ENCODE measurements at regions not wholly inside any gene's neighbourhood (a gene's known extent, or its start where the extent isn't known, plus 50 kb on each side); places are given as distances from the start of the nearest gene placed in this dataset.

DNA sequence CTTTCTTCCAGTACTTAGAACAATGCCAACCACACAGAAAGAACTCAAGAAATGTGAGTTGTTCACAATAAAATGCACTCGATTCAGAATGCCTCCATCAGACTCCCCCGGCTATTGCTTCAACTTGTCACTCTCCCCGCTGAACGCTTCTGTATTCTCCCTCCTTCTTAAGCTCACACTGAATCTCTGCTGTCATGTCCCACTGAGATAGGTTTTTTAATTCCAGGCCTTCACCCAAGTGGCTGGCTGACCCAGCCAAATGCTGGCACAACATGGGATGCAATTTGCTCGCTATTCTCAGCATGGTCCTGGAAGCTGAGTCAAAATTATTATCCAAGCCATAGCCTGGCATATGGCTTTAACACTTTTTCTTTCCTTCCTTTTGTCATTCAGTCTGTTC lies 76.8 kb upstream of the SERP2 start:
- in situ Hi-C loops (cut with HindIII; ENCODE audit: low sequenced_read_pairs) = no loop called here

DNA sequence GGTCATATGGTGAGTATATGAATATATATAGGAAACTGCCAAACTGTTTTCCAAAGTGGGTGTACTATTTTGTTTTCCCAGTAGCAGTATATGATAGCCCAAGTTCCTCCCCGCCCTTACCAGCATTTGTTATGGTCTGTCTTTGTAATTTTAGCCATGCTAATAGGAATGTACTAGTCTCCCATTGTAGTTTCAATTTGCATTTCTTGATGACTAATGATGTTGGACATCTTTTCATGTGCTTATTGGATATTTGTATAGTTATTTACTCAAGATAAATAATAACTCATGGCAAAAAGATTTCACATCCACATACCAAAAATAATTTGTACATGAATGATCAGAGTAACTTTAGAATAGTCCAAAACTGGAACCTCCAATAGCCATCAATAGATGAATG lies 75.3 kb upstream of the SERP2 start:
- in situ Hi-C loops (cut with HindIII; ENCODE audit: low sequenced_read_pairs) = no loop called here

DNA sequence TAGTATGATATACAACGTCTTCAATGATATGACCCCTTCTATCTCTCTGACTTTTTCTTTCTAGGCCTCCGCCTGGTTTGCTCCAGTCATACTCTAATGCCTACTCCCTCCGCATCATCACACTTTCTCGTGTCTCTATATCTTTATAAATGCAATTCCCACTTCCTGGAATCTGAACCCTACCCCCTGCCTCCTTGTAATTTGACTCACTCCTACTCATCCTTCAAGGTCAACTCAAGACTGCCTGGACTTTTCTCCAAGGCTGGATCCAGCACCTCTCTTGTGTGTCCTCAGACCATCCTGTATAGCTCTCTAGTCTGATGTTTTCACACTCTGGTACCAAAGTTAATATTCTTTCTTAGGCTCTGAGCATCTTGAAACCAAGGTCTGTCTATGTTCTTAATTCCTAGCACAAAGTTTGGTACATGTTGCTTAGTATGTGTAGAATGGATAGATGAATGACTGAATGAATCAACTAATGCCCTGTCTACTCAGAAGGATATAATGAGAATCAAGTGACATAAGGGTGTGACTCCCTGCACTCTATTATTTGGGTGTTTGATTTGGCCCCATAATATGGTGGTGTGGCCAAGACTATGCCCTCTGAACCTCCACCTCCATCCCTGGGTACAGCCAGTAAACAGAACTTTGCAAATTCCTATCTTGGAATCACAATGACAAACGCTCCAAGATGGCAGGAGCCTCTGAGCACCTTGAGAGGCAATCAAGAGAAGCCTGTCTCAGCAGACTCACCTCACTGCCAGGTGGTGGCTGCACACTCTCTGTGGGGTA lies 74.3 kb upstream of the SERP2 start:
- in situ Hi-C loops (cut with HindIII; ENCODE audit: low sequenced_read_pairs) = no loop called here

DNA sequence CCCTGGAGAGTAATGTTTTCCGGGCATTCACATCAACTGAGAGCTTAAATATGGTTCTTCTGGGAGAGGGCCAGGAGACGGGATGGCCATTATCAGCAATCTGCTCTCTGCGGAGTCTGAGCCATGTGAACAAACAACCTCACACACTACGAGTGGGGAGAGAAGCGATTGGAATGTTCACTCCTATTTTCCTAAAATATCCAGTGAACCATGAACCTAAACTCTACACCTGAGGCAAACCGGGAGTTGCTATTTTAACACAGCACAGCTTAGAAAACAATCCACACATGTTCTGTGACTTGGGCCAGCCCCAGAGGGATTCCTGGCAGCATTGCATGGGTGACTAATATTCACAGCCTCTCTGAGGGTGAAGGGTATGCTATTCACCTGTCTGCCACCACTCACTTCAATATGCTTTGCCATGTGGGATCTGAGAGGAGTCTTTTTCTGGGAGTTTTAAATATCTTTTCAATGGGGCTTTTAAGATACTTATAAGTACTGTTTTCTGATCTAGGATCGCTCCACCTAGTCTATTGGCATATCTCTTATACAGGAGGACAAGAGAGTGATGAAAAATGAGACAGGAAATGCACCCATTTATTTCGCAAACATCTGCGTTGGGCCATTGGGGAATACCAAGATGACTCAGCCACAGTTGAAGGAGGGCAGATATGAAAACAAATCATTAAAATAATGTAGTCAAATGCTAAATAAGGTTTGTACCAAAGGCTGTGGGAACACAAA lies 72.6 kb upstream of the SERP2 start:
- in situ Hi-C loops (cut with HindIII; ENCODE audit: low sequenced_read_pairs) = no loop called here

DNA sequence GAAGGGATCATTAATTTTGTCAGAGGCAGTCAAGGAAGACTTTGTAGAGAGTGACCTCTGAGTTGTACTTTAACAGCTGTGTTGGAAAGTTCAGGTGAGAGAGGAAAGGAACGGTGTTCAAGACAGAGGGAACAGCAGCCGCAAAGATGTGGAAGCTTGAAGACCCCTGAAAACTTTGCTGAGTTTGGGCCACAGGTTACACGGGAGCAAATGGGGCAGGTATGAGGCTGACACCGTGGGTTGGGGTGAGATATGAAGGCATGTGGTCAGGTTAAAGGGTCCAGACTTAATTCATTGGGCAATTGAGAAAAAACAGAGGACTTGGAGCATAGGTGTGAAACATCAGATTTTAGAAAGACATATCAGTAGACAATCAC lies 72.0 kb upstream of the SERP2 start:
- in situ Hi-C loops (cut with HindIII; ENCODE audit: low sequenced_read_pairs) = no loop called here

DNA sequence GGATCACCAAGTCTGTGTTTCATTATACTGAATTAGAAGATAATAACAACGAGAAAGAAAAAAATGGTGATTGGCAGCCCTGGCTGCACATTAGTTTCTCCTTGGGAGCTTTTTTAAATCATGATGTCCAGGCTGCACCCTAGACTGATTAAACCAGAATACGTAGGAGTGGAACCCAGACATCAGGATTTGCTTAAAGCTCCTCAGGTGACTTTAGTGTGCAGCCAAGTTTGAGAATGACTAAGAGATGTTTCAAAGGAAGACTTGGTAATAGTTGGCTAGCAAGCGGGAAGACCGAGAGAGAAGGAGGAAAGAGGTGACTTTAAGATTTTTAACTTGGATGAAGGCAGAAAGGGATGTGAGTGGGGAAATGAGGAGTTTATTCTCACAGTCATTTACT lies 71.4 kb upstream of the SERP2 start:
- in situ Hi-C loops (cut with HindIII; ENCODE audit: low sequenced_read_pairs) = no loop called here

DNA sequence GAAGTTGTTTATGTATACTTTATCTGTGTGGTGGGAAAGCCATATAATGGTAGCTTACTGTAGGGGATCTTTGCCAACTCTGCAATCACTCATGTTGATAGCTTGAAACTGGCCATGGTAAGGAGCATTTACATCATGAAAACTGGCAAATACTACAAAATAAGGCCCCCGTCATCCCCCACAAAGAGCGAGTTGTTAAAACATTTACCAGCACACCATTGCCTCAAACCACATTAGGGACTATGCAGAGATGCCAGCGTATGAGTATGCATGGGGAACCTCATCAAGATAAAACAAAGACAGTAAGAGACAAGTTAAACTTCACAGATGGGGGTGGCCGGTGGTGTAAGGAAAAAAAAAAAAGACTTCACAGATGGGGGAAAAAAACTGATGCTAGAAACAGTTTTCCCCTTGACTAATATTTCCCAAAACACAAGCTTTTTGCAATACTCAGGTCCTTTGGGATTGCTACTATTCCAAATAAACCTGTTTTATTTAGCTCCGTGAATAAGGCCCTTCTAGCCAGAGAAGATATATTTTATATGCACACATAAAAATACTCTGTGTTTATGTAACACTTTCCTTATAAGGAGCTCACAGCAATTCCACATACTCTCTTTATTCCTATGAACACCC lies 70.6 kb upstream of the SERP2 start:
- in situ Hi-C loops (cut with HindIII; ENCODE audit: low sequenced_read_pairs) = no loop called here

DNA sequence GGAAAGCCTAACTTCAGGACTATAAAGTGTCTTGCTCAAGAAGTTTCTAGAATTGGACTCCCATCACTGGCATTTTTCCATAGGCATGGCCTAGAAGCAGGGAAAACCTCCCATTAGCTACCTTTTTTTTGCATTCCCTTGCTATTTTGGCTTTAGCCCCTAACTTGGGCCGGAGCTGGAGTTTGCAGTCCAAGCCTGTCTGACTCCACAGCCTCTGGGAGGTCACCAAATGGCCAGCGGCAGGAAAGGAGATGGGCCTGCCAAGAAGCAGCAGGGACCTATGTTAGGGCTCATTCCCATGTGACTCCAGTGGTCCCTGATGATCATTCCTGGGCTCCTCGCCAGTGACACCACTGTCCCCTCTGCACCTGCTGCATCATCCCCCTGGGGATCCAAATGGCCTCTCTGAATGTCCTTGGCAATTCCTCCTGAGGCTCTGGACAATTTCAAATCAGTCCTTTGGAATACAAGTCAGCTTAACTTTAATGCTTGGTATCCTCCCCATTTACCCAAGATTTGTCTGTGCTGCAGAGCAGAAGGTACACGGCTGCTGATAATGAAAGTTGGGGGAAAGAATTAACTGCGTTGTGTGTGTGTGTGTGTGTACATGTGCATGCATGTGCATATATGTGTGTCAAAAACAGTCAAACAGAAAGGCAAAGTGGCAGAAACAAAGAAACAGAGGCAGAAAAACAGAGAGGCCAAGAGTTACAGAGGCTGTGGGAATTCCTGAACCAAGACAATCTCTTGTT lies 69.8 kb upstream of the SERP2 start:
- in situ Hi-C loops (cut with HindIII; ENCODE audit: low sequenced_read_pairs) = no loop called here

DNA sequence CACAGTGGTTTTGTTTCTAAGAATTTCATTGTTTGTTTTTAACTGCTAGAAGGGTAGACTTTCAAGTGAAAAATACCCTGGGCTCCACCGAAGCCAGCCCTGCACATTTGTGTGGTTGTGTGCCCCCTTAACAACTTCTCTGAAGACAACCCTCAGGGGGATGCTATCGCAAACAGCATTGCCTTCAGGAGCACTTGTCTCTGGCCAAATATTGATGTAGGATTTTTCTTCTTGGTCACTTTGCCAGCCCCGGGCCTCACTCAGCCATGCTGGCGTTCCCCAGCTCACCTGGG lies 69.2 kb upstream of the SERP2 start:
- in situ Hi-C loops (cut with HindIII; ENCODE audit: low sequenced_read_pairs) = no loop called here

DNA sequence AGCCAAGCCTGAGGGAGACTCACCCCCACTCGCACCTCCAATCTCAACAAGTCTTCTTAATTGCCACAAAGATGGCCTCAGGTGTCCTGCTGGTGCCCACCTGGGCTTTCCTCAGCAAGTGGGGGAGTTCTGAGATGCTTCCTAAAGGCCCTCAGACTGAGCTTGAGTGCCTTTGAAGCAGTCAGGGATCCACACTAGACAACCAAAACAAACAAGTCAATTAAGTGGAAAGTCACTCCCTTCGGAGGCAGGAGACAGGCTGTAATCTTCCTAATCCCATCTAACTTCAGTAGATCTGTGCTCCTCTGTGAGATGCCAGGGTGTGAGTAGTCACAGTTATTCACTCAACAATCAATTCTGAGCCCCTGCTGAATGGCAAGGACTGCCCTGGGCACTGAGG lies 68.3 kb upstream of the SERP2 start:
- in situ Hi-C loops (cut with HindIII; ENCODE audit: low sequenced_read_pairs) = no loop called here

DNA sequence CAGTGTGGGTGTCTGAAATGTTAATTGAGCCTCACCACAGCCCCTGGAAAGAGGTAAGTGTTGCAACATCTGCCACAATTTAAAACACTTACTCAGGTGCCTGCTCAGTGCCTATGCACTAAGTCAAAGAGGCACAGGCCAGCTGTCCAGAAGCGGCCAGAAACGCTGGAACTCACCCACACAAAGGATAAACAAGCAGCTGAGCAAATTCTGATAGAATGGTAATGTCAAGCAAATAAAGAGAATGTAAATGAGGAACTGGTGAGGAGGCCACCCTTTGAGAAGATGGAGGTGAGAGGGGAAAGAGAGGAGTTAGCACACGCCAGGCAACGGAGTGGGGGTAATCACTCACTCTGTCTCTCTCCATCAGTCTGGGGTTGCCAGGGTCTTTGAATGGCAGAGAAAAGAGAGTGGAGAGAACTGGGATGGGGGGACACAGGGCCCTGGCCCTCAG lies 67.7 kb upstream of the SERP2 start:
- in situ Hi-C loops (cut with HindIII; ENCODE audit: low sequenced_read_pairs) = no loop called here

DNA sequence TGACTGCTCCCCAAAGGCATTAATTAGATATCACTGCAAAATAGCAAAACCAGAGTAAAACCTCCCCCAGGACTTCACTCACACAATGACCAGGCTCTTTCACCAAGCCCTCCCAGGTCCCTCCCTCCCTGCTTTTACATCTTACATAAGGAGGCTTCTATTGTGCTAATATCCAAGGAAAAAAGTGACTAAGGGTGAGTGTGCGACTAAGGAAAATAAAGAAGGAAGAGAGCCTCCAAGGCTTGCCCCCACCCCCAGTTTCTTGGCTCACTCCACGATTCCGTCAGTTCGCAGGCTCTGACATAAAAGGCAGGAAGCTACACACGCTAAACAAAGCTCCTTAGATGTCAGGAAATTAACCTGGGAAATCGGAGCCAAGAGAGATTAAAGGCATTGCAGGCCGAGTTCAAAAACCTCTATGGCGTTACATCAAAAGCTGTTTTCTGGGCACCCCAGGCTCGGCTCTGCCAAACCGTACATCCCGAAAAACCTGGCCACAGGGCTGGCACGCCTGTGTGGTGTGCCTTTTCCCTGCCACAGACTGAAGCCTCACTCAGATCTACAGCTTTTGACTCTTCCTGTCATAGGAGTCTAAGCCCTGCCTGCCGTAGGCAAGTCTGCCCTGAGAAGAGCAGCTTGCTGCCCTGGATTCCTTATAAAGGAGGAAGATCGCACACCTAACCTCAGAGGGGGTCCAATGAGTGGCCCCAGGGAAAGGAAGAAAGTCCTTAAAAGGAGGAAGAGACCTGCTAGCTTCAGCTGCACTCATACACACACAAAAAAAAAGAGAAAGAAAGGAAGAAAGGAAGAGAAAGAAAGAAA lies 67.0 kb upstream of the SERP2 start:
- in situ Hi-C loops (cut with HindIII; ENCODE audit: low sequenced_read_pairs) = no loop called here

DNA sequence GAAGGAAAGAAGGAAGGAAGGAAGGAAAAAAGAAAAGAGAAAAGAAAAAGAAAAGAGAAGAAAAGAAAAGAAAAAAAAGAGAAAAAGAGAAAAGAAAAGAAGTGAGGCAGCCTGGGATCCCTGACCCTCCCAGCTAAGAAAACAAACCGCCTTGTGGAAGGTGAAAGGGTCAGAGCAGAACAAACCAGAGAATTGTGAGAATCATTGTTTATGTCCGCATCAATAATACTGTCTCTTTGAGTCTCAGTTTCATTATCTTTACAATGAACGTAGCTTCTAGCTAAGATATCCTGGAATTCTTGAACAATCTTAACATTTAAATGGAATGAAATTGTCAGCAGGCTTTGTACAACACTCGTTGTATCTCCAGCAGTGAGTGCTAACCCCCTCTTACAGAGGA lies 66.4 kb upstream of the SERP2 start:
- in situ Hi-C loops (cut with HindIII; ENCODE audit: low sequenced_read_pairs) = no loop called here

DNA sequence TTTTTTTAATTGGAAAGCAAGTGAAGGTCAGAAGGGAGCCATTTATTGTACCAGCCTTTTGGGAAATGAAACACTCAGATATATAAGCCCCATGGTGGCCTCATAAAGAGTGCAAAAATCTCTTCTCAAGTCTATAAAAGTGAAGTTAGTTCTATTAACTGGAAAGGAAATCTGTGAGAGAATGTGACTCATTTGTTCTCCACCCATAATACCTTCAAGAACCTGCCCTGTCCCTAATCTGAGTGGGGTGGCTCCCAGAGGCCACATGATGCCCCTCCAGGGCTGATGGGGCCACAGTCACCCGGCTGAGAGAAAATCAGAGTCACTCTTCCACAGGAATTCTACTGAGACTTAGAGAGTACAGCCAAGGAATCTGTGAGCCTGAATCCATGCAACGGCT lies 65.8 kb upstream of the SERP2 start:
- in situ Hi-C loops (cut with HindIII; ENCODE audit: low sequenced_read_pairs) = no loop called here

DNA sequence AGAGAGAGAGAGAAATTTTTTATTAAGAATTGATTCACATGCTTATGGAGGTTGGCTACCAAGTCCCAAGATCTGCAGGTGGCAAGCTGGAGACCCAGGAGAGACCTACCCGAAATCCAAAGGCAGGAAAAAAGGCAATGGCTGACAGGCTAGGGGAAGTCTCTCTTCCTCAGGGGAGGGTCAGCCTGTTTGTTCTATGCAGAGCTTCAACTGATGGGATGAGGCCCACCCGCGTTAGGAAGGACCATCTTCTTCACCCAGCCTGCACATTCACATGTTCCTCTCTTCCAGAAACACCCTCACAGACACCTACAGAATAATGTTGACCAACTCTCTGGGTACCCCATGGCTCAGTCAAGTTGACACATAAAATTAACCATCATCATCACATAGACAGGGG lies 65.3 kb upstream of the SERP2 start:
- in situ Hi-C loops (cut with HindIII; ENCODE audit: low sequenced_read_pairs) = no loop called here

DNA sequence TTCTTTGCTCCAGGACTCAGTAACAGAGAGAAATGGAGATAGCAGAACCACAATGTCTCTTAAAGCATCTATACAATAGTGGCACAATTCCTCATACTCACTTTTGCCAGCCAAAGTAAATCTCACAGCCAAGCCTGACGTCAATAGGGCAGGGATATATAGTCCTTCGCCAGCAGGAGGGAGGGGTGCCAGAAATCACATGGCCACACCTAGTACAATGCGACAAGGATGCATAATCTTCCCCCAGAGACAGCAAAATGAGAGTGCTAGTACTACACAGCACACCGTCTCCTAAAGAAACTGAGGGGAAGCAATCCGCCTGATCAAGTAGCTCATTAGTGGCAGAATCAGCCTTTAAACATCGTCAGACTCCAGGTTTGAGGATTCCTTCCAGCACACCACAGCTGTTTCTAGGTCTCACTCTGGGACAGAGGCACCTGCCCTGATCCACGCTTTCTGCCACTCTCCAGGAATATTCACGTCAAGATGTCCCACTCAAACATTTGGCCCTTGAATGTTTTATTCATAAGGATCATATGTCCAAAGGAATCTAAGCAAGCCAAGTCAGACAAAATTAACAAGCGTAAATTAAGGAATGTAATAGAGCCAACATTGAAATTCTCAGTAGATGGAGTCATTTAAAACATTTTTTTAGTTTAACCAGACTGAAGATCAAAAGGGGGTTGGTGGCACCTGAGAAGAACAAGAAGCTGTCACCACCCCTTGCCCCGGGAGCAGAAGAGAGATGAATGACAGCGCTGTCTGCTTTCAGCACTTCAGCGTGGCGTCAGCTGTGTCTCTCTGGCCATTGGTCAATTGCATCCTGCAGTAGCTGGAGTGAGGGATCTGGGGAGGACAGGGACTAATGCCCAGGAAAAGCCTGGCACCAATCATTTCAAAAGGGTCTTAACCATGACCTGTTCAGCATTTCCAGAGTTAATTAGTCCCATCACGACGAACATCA lies 63.5 kb upstream of the SERP2 start:
- in situ Hi-C loops (cut with HindIII; ENCODE audit: low sequenced_read_pairs) = loop anchor here (5.0 kb wide), 1 partner anchor 73 kb away; no protein-coding TSS in a partner anchor

DNA sequence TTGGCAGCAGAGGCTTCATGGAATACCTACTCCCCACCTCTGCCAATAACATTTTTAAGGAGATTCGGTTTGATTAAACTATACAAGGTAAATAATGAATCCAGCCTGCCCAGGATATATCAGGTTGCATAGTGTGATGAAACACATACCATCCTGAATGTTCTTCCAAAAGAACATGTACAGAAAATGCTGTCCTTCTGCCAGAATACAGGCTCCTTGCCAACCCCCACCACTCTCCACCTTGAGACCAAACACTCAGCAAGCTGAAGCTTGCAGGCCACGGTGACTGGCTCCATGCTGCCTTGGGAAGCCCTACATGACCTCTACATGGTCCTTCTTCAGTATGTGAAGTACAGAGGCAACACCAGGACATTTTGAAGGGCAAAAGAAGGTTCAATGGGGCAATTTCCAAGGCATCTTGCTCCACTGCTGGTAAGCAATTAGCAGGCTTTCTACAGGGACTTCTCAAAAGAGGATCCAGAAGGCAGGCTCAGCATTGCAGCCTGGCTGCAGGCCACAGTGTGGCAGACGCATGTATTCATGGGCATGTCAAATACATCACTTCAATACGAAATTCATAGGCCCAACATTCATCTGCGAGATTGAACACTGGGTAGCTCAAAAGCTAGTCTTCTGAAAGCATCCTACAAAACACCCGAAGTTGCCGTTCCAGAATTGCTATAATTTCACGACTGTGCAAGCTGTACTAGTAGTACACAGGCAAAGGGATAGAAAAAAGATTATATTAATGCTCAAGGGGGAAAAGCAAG lies 62.4 kb upstream of the SERP2 start:
- in situ Hi-C loops (cut with HindIII; ENCODE audit: low sequenced_read_pairs) = loop anchor here (5.0 kb wide), 1 partner anchor 74 kb away; no protein-coding TSS in a partner anchor

DNA sequence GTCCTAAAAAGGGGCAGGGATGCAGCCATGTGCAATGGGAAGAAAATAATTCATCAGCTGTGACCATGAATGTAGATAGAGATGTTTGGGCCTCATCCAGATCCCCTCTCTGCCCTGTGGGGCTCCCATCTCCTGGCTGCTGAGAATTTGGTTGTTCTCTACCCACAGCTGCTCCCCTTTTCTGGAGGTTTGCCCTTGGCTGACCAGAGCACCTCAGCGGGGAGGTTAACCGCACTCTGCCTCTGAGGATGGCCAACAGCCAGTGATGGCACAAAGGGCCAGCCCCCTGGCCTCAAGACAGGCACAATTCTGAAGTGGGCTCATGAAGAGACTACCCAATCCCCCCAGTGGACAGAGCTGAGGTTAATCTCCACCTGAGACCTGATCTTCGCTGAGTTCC lies 61.5 kb upstream of the SERP2 start:
- in situ Hi-C loops (cut with HindIII; ENCODE audit: low sequenced_read_pairs) = loop anchor here (5.0 kb wide), 1 partner anchor 75 kb away; no protein-coding TSS in a partner anchor

Data from endothelial cell of hepatic sinusoid (primary cell).